ENCODE measurements at regions not wholly inside any gene's neighbourhood (a gene's known extent, or its start where the extent isn't known, plus 50 kb on each side); places are given as distances from the start of the nearest gene placed in this dataset.
"Not testable (repeated sequence)": the region's sequence is repeated elsewhere in the genome, so short reads cannot be mapped to it uniquely, and the experiment has no call there.

DNA sequence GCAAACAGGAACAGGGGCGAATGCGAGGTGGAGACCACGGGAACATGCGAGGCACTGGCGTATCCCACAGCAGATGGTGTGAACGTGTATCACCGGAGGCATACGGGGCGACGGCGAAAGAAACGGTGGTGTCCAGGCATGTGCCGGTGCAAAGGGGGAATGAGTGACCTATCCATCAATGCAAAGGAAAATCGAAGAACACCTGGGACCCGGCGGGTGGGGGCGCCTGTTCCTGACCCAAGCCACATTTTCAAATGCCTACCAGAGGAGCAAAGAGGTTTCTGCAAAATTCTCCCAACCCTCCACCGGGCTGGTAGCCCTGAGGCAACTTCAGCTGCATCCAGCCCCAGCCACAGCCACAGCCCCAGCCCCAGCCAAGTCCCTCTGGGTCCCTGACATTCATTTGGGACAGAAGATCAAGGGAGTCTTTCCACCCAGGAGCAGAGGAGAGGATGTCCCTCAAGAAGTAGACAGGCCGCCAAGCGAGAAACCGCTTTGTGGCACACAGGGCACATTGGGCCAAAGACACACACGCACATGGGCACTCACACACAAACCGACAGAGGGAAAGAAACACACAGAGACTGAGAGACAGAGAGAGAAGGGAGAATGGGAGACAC lies 164.0 kb upstream of the ZNF337 start:
- Histone ChIP-seq H3K9me3 (no peaks in the 10 kb centered on the region), H3K4me1 (peaks cover 0 to 11% (median 4%) of the 10 kb centered on the region in 3 donors), H3K4me3 (no peak overlapping the region), H3K27ac (no peak overlapping the region), H3K36me3 (no peaks in the 10 kb centered on the region), H3K27me3 (no peaks in the 10 kb centered on the region)
- ATAC-seq (no peak), FAIRE-seq (no peak), DNase-seq (peak in 3 of 6 donors; percentile 26 to 66 (median 56))
- 31 to 48% methylated on average over 23 of the region's 23 CpGs for WGBS, 2 donors
- intact Hi-C loops (cut with DNase I), result no loop called here
- TF ChIP-seq, protein P1, sequence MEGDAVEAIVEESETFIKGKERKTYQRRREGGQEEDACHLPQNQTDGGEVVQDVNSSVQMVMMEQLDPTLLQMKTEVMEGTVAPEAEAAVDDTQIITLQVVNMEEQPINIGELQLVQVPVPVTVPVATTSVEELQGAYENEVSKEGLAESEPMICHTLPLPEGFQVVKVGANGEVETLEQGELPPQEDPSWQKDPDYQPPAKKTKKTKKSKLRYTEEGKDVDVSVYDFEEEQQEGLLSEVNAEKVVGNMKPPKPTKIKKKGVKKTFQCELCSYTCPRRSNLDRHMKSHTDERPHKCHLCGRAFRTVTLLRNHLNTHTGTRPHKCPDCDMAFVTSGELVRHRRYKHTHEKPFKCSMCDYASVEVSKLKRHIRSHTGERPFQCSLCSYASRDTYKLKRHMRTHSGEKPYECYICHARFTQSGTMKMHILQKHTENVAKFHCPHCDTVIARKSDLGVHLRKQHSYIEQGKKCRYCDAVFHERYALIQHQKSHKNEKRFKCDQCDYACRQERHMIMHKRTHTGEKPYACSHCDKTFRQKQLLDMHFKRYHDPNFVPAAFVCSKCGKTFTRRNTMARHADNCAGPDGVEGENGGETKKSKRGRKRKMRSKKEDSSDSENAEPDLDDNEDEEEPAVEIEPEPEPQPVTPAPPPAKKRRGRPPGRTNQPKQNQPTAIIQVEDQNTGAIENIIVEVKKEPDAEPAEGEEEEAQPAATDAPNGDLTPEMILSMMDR (IDR thresholded peaks at IDR 0.05), result no peak

DNA sequence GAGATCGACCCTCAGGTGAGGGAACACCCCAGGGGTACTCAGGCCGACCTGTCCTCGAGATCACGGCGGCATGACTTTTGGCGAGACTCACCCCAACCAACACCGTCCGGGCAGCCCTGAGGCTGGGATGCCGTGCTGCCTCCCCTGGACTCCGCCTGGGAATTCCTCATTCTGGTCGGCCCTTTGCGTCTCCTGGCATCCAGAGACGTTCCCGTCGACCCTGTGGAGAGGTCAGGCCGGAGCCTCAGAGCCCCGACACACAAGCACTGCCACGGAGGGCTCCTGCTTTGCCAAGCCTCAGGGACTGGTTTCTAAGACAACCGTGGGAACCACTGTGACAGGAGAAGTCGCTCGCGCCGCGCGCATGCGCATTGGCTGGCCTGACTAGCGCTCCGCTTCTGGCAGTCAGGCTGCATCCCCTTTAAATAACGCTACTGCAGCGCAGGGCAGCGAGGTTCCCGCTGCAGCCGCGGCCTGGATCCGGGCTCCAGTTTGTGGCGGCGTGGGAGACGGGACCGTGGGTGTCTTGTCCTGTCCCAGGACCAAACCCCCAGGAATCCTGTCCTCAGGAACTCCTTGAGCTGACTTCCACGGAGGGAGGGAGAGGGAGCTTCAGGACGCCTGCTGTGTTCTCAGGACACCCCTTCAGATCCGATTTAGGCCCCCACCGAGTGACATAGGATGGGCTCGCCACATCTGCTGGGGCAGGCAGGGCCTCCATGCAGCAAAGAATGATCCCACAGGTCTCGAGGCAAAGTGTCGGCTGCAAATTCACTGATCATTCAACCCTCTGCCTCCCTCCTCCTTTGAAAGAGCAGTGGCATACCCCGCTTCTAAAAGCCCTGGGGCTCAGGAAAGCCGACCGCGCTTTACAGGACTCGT lies 163.2 kb upstream of the ZNF337 start:
- peaks cover 0 to 11% (median 4%) of the 10 kb centered on the region in 3 donors for H3K4me1 ChIP-seq
- TF ChIP-seq, protein P1 (IDR thresholded peaks at IDR 0.05), result no peak
- no peak overlapping the region for H3K27ac ChIP-seq
- peak; percentile 41 to 74 (median 64) for ATAC-seq
- H3K9me3 ChIP-seq, result no peaks in the 10 kb centered on the region
- FAIRE-seq, result no peak
- 10 to 17% methylated on average over 51 of the region's 51 CpGs for WGBS, 2 donors
- peak overlapping the region in 1 of 4 donors; percentile 23 for H3K4me3 ChIP-seq
- H3K27me3 ChIP-seq, result no peaks in the 10 kb centered on the region
- intact Hi-C loops (cut with DNase I), result no loop called here
- DNase-seq, result peak; percentile 67 to 94 (median 80)
- no peaks in the 10 kb centered on the region for H3K36me3 ChIP-seq

DNA sequence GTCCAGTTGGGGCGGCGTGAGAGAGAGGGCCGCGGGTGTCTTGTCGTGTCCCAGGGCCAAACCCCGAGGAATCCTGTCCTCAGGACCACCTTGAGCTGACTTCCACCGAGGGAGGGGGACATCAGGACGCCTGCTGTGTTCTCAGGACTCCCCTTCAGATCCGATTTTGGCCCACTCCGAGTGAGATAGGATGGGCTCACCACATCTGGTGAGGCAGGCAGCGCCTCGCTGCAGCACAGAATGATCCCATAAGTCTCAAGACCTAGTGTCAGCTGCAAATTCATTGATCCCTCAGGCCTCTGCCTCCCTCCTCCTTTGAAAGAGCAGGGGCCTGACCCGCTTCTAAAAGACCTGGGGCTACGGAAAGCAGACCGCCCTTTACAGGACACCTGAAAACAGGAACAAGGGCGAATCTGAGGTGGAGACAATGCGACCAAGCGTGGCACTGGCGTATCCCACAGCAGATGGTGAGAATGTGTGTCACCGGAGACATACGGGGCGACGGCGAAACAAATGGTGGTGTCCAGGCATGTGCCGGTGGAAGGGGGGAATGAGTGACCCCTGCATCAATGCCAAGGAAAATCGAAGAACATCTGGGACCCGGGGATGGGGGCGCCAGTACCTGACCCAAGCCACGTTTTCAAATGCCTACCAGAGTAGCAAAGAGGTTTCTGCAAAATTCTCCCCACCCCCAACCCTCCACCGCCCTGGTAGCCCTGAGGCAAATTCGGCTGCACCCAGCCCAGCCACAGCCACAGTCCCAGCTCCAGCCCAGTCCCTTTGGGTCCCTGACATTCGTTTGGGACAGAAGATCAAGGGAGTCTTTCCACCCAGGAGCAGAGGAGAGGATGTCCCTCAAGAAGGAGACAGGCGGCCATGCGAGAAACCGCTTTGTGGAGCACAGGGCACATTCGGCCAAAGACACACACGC lies 162.1 kb upstream of the ZNF337 start:
- DNase-seq (peak in 2 of 6 donors; percentile 47 to 48), ATAC-seq (no peak), FAIRE-seq (no peak)
- TF ChIP-seq, protein P1 (IDR thresholded peaks at IDR 0.05), result no peak
- H3K27me3 ChIP-seq, result no peaks in the 10 kb centered on the region
- no peaks in the 10 kb centered on the region for H3K36me3 ChIP-seq
- no peak overlapping the region for H3K27ac ChIP-seq
- H3K4me1 ChIP-seq, result peaks cover 0 to 11% (median 4%) of the 10 kb centered on the region in 3 donors
- intact Hi-C loops (cut with DNase I), result no loop called here
- H3K4me3 ChIP-seq, result peak overlapping the region in 1 of 4 donors; percentile 26
- no peaks in the 10 kb centered on the region for H3K9me3 ChIP-seq
- WGBS, 2 donors, result 42 to 47% methylated on average over 37 of the region's 37 CpGs

DNA sequence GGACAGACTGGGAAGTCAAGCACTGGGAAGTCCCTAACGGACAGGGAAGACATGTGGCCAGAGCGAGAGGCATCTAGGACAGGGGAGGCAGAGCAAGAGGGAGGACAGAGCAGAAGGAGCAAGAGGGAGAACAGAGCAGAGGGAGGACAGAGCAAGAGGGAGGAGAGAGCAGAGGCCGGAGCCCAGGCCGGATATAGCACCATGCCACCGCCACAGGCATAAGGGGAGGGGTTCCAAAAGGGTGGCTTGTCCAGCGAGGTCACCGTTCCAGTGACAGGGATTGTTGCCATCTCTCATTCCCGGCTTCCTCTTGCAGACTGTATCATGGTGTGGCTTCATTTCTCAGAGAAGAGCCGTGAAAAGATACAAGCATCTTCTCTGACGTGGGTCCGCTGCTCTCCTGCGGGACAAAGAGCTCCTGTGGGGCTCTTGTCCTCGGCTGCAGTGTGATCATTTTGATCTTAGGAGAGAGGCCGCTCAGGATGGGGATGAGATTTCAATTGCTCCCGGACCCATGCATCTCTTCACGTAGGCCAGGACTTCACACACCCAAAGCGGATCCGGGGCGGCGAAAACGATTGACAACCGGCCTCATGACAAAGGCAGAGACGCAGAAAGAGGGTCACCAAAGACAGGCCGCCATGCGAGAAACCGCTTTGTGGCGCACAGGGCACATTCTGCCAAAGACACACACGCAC lies 160.6 kb upstream of the ZNF337 start:
- intact Hi-C loops (cut with DNase I); FAIRE-seq; H3K27ac ChIP-seq; H3K27me3 ChIP-seq; H3K4me1 ChIP-seq; ATAC-seq; H3K36me3 ChIP-seq; H3K4me3 ChIP-seq; H3K9me3 ChIP-seq: not testable (repeated sequence)
- 88 to 89% methylated on average over 28 of the region's 28 CpGs for WGBS, 2 donors
- DNase-seq, result peak in 1 of 6 donors; percentile 33

Measured in pancreas (tissue), 10 donors.